ENCODE measurements at regions not wholly inside any gene's neighbourhood (a gene's known extent, or its start where the extent isn't known, plus 50 kb on each side); places are given as distances from the start of the nearest gene placed in this dataset.

GRCh38 chr3:187941135-187941847 is 196.0 kb upstream of the BCL6 start:
- H3K27ac ChIP-seq = no peak overlapping the region
- H3K9me3 ChIP-seq = no peaks in the 10 kb centered on the region
- no peaks in the 10 kb centered on the region for H3K27me3 ChIP-seq (replicated peaks in 1 of 7)
- peaks cover 3 to 57% (median 25%) of the 10 kb centered on the region in 6 donors for H3K4me1 ChIP-seq
- no peak for TF ChIP-seq POLR2AphosphoS5 (IDR thresholded peaks at IDR 0.05)
- no peak for TF ChIP-seq CTCF (IDR thresholded peaks at IDR 0.05 in 8 of 11, conservative IDR thresholded peaks at IDR 0.05 in 3 of 11)
- intact Hi-C loops (cut with DNase I; ENCODE audit: low total_unique reads) = no loop called here
- H3K36me3 ChIP-seq = no peaks in the 10 kb centered on the region
- DNase-seq = no peak
- WGBS, 5 donors = 72 to 92% (median 84%) methylated on average over 4 of the region's 4 CpGs
- no peak overlapping the region for H3K4me3 ChIP-seq

GRCh38 chr3:187941848-187942194 is 196.6 kb upstream of the BCL6 start:
- H3K27me3 ChIP-seq (replicated peaks in 1 of 7) = no peaks in the 10 kb centered on the region
- H3K9me3 ChIP-seq = no peaks in the 10 kb centered on the region
- no peak overlapping the region for H3K27ac ChIP-seq
- intact Hi-C loops (cut with DNase I; ENCODE audit: low total_unique reads) = no loop called here
- no peak overlapping the region for H3K4me3 ChIP-seq
- WGBS, 5 donors = 77 to 90% (median 88%) methylated on average over 2 of the region's 2 CpGs
- TF ChIP-seq POLR2A (IDR thresholded peaks at IDR 0.05) (no peak), CTCF (IDR thresholded peaks at IDR 0.05 in 8 of 11, conservative IDR thresholded peaks at IDR 0.05 in 3 of 11) (no peak), POLR2AphosphoS5 (IDR thresholded peaks at IDR 0.05) (no peak)
- no peak for DNase-seq
- H3K4me1 ChIP-seq = peaks cover 3 to 55% (median 23%) of the 10 kb centered on the region in 6 donors
- no peaks in the 10 kb centered on the region for H3K36me3 ChIP-seq

- Histone ChIP-seq H3K36me3 (no peaks in the 10 kb centered on the region), H3K4me1 (peaks cover 3 to 63% (median 24%) of the 10 kb centered on the region in 6 donors), H3K4me3 (no peak overlapping the region), H3K9me3 (no peaks in the 10 kb centered on the region), H3K27me3 (replicated peaks in 1 of 7) (no peaks in the 10 kb centered on the region), H3K27ac (no peak overlapping the region)
- DNase-seq = peak; percentile 81
- intact Hi-C loops (cut with DNase I; ENCODE audit: low total_unique reads) = no loop called here
- WGBS, 5 donors = 73 to 90% (median 87%) methylated on average over 10 of the region's 10 CpGs
- TF ChIP-seq POLR2AphosphoS5 (IDR thresholded peaks at IDR 0.05) (peak in 1 of 3 donors; percentile 35), CTCF (IDR thresholded peaks at IDR 0.05 in 8 of 11, conservative IDR thresholded peaks at IDR 0.05 in 3 of 11) (no peak), POLR2A (IDR thresholded peaks at IDR 0.05) (no peak)
These were observed 197.5 kb upstream of the BCL6 start for GRCh38 chr3:187942658-187943241.

- DNase-seq = no peak
- 65 to 79% (median 73%) methylated on average over 7 of the region's 7 CpGs for WGBS, 5 donors
- Histone ChIP-seq H3K27ac (no peak overlapping the region), H3K9me3 (no peaks in the 10 kb centered on the region), H3K4me3 (no peak overlapping the region), H3K4me1 (peaks cover 3 to 57% (median 24%) of the 10 kb centered on the region in 6 donors), H3K36me3 (no peaks in the 10 kb centered on the region), H3K27me3 (replicated peaks in 1 of 7) (no peaks in the 10 kb centered on the region)
- intact Hi-C loops (cut with DNase I; ENCODE audit: low total_unique reads) = no loop called here
- TF ChIP-seq CTCF (IDR thresholded peaks at IDR 0.05 in 8 of 11, conservative IDR thresholded peaks at IDR 0.05 in 3 of 11) = no peak
- TF ChIP-seq POLR2A (IDR thresholded peaks at IDR 0.05) = no peak
- TF ChIP-seq POLR2AphosphoS5 (IDR thresholded peaks at IDR 0.05) = no peak
These were observed 198.6 kb upstream of the BCL6 start for GRCh38 chr3:187943677-187944389.

Measured in spleen (tissue), 11 donors.